ENCODE measurements at regions not wholly inside any gene's neighbourhood (a gene's known extent, or its start where the extent isn't known, plus 50 kb on each side); places are given as distances from the start of the nearest gene placed in this dataset.

GRCh38 chr10:78263521-78263988 is 229.9 kb downstream of the RPS24 start:
- no peak for DNase-seq (ENCODE audit: extremely low read depth in 1 of 2, low read depth in 1 of 2)

DNA sequence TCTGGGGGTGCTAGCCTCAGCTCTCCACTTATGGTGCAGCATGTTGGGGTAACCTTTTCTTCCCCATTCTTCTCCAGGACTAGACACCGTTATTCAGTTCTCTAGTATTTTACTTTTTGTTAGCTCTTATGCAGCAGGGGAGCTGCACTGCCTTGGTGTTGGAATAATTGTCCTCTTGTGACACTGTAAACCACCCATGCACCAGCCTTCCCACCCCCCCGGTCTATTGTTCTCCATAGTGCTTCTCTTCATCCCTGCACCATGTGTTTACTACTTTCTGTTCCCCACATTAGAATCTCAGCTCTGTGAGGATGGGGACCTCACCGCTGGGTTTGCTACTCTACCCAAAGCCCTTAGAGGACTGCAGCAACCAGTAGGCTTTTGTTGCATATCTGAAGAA is 230.7 kb downstream of the RPS24 start:
- no peak for DNase-seq (ENCODE audit: extremely low read depth in 1 of 2, low read depth in 1 of 2)

- DNase-seq (ENCODE audit: extremely low read depth in 1 of 2, low read depth in 1 of 2), result no peak
These were observed 233.2 kb downstream of the RPS24 start for GRCh38 chr10:78266741-78267469.

DNA sequence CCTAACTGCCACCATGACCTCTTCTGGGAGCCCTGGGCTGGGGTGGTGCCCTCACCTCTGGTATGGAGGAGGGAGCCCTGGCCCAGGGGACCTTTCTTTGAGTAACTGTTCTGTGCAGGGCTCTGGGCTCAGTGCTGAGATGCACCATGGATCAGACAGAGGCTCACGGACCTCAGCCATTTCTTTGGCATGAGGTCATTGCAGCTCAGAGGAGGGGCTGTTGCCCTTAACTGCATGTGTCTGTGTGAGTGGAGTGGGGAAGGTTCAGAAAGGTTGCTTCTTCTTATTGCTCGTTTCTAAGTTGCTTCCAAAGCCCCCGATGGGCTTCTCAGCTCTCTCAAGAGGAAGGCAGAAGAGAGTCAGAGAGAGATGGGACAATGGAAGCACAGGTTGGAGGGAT is 233.9 kb downstream of the RPS24 start:
- no peak for DNase-seq (ENCODE audit: extremely low read depth in 1 of 2, low read depth in 1 of 2)

DNA sequence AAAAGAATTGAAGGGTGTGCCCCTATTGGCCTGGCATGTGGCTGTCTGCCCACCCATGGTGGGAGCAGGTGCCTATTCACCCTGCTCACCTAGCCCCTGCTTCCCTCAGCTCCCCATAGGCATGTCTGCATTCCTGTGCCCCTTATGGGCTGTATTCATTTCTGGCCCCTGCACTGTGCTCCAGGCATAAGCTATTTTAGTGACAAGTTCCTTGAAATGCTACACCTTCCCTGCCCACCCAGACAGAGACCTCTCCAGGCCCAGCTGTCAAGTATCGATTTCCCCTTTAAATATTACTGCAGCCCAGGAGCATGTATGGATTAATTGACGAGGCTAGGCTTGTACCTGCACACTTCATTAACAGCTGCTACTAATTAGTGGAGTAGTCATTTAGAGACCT is 235.4 kb downstream of the RPS24 start:
- no peak for DNase-seq (ENCODE audit: extremely low read depth in 1 of 2, low read depth in 1 of 2)

GRCh38 chr10:78272329-78272728 is 238.7 kb downstream of the RPS24 start:
- DNase-seq (ENCODE audit: extremely low read depth in 1 of 2, low read depth in 1 of 2), result no peak

DNA sequence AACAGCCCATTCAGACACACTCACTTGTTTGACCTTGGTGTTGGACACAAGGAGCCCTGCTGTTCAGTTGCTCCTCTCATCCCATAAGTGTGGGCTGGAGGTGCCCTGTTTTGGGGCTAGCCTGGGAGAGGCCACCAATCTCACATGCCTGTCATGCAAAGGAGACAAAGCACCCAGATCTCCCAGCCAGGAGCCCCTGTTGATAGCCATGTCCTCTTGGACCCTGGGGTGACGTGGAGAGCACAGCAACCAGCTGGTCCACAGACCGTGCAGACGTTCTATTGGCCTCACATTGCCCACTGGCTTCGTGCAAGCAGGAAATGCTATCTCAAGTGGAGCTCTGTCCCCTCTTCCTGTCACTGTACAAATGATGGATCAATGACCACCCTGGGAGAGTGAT is 240.8 kb downstream of the RPS24 start:
- DNase-seq (ENCODE audit: extremely low read depth in 1 of 2, low read depth in 1 of 2), result no peak

- DNase-seq (ENCODE audit: extremely low read depth in 1 of 2, low read depth in 1 of 2), result no peak
These were observed 242.5 kb downstream of the RPS24 start for GRCh38 chr10:78276139-78276538.

- no peak for DNase-seq (ENCODE audit: extremely low read depth in 1 of 2, low read depth in 1 of 2)
These were observed 243.8 kb downstream of the RPS24 start for GRCh38 chr10:78277314-78278057.

DNA sequence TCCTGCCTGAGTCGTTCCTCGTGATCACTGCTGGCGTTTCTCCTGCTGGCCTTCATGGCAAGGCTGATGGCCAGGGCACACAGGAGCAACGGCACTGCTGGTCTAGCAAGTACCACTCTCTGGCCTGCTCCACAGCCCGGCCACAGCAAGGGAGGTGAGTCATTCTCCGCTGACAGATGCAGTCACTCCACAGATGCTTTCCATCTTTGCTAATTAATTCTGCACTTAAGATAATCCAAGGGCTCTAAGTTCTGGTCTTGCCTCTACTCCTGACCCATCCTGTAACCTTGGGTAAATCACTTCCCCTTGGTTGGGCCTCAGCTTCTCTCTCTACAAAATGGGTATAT is 244.4 kb downstream of the RPS24 start:
- no peak for DNase-seq (ENCODE audit: extremely low read depth in 1 of 2, low read depth in 1 of 2)

DNA sequence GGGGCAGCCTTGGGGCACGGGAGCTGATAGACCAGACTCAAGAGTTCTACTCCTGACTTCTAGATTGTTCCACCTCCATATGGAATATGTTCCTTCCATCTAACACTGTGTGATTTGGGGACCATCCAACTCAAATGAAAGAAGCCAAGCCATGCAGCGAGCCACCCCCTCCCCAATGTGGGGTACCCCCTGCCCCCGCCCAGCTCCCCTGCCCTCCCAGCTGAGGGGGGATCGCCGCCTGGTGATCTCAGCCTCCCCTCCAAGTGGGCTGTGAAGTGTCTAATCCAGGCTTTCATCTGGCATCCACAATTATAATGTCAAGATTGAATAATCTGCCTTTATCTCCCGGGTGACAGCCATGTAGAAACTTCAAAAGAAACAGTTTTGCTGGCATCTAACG is 246.1 kb downstream of the RPS24 start:
- DNase-seq (ENCODE audit: extremely low read depth in 1 of 2, low read depth in 1 of 2), result no peak

DNA sequence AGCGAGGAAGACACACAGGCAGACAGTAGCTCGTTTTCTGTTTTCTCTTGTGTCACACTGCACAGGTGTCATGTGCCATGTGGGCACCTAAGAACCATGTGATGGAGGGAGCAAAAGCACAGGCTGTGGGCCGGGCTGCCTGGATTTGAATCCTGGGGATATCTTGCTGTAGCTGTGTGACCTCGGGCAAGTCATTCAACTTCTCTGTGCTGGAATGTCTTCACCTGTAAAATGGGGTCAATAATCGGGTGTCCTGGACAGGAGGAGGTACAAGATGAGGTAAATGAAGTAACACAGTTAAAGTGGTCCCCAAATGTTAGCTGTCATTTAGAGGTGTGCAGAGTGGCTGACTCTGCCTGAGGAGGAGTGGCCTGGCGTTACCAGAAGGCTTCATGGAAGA is 246.9 kb downstream of the RPS24 start:
- no peak for DNase-seq (ENCODE audit: extremely low read depth in 1 of 2, low read depth in 1 of 2)

GRCh38 chr10:78281627-78282026 is 248.0 kb downstream of the RPS24 start:
- no peak for DNase-seq (ENCODE audit: extremely low read depth in 1 of 2, low read depth in 1 of 2)

- no peak for DNase-seq (ENCODE audit: extremely low read depth in 1 of 2, low read depth in 1 of 2)
These were observed 249.5 kb downstream of the RPS24 start for GRCh38 chr10:78283069-78283682.

DNA sequence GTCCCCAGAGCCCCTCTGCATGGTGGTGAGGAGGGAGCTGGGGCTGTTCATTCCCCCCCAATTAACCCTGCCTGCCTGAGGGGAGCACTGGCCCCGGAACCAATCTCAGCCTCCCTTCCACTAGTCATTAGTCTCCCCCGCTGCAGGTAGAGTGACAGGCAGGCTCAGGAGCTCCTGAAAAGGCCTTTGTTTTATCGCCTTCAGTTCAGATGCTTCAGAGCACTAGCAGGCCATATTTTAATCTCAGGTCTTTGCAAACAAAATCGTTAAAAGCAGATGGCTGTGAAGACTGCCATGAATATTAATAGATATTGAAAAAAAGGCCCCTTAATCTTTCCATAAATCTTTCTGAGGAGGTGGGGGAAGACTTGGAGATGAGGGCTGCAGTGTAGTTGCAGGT is 250.7 kb downstream of the RPS24 start:
- DNase-seq (ENCODE audit: extremely low read depth in 1 of 2, low read depth in 1 of 2), result no peak

GRCh38 chr10:78285226-78285625 is 251.6 kb downstream of the RPS24 start:
- DNase-seq (ENCODE audit: extremely low read depth in 1 of 2, low read depth in 1 of 2), result no peak

DNA sequence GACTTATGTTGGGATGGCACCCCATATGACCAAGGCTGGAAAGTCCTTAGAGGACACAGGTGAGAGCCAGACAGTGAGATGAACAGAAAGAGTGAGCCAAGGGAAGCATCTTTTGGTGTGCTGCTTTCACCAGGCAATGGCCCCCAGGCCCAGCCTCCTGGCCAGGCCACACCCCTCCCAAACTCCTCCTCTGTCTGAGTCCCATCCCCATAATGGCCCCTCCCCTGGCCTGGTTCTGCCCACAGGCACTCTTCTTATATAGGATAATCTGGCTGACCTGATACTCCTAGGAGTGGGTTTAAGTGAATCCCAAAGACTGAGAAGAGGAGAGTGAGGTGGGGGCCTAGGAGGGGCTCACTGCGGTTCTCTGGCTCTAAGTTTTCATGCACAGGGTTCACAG is 252.5 kb downstream of the RPS24 start:
- no peak for DNase-seq (ENCODE audit: extremely low read depth in 1 of 2, low read depth in 1 of 2)

GRCh38 chr10:78286668-78287067 is 253.0 kb downstream of the RPS24 start:
- no peak for DNase-seq (ENCODE audit: extremely low read depth in 1 of 2, low read depth in 1 of 2)

DNA sequence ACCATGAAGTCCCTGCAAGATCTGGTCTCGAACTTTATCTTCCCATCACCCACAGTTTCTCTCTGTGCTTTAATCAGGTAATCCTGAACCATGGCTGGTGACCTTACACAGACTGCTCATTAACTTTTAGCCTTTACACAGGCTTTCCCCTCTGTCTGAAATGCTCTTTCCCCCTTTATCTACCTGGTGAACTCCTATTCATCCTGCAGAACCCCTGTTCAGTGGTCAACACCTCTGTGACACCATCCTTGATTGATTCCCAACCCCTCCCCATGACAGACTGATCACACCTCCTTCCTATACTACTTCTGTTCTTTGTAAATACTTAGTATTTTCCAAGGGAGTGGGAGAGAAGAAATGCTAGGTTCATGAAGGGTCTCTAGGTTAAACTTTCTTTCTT is 254.0 kb downstream of the RPS24 start:
- DNase-seq (ENCODE audit: extremely low read depth in 1 of 2, low read depth in 1 of 2), result no peak

GRCh38 chr10:78288663-78289062 is 255.0 kb downstream of the RPS24 start:
- DNase-seq (ENCODE audit: extremely low read depth in 1 of 2, low read depth in 1 of 2), result no peak

GRCh38 chr10:78290131-78290750 is 256.6 kb downstream of the RPS24 start:
- no peak for DNase-seq (ENCODE audit: extremely low read depth in 1 of 2, low read depth in 1 of 2)

- no peak for DNase-seq (ENCODE audit: extremely low read depth in 1 of 2, low read depth in 1 of 2)
These were observed 258.1 kb downstream of the RPS24 start for GRCh38 chr10:78291722-78292121.

Measured in stimulated activated CD8-positive, alpha-beta memory T cell treated with anti-CD3 and anti-CD28 coated beads, Interleukin-7, amount 100 ng/mL, for 48 hours (primary cell).